Bronchial epithelial cell (primary cell): ENCODE measurements at regions not wholly inside any gene's neighbourhood (a gene's known extent, or its start where the extent isn't known, plus 50 kb on each side); places are given as distances from the start of the nearest gene placed in this dataset.

Source experiments
- DNase-seq: peaks from one replicate; pipeline ENCODE4 v3.0.0-alpha.2; 2010; ENCODE audit warnings: low read depth
- FAIRE-seq: peaks from 2 replicates; lab custom pipeline; 2011; peaks lifted over from hg19 to GRCh38; lab: Jason Lieb, UNC
- H3K27me3 ChIP-seq: 2 replicates; pipeline ENCODE4 v1.5.1; 2011; ENCODE audit warnings: low read length; ENCODE audit not compliant: control insufficient read depth, insufficient read depth
- H3K36me3 ChIP-seq: 2 replicates; pipeline ENCODE4 v1.5.1; 2011; ENCODE audit warnings: low read length; ENCODE audit not compliant: control insufficient read depth, insufficient read depth
- H3K4me3 ChIP-seq: 2 replicates; pipeline ENCODE4 v1.5.1; 2011; ENCODE audit warnings: mild to moderate bottlenecking, low read depth, low read length, control low read depth
- TF ChIP-seq, protein P1 (sequence below): IDR thresholded peaks from 2 replicates; pipeline ENCODE4 v1.5.1; 2011; ENCODE audit warnings: mild to moderate bottlenecking, moderate library complexity, low read length, control low read depth, inconsistent platforms; ENCODE audit not compliant: insufficient read depth, severe bottlenecking

DNA sequence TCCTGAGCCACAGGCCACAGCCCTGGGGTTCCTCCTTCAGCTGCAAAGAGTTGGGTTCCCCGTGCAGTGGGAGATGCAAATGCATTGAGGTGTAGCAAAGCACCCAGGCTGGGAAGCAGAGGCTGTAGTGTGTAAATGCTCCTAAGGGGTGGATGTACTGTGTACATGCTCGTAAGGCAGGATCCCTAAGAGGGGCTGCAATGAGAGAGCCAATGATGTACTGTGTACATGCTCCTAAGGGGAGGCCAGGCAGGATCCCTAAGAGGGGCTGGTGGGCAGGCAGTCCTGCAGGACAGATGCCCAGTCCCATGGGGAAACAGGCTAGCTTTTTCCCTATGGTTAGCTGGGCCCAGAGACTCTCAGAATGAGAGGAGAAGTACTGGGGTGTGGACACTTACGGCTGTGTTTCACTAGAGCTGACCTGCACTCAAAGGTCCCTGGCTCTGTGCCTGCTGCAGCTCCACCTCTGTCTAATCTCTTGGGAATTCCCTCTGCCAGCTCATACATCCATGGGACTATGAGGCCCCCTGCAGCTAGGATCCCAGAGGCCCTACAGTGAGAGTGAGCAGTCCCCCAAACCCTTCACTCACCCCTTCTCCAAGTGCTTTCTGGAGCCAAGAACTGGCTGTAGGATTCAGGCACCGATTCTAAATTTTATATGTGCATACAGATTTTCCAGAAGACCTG, 261.9 kb upstream of the LUZP2 start:
- Histone ChIP-seq H3K4me3 (no peak overlapping the region), H3K36me3 (no peaks in the 10 kb centered on the region), H3K27me3 (no peaks in the 10 kb centered on the region)
- TF ChIP-seq, protein P1, sequence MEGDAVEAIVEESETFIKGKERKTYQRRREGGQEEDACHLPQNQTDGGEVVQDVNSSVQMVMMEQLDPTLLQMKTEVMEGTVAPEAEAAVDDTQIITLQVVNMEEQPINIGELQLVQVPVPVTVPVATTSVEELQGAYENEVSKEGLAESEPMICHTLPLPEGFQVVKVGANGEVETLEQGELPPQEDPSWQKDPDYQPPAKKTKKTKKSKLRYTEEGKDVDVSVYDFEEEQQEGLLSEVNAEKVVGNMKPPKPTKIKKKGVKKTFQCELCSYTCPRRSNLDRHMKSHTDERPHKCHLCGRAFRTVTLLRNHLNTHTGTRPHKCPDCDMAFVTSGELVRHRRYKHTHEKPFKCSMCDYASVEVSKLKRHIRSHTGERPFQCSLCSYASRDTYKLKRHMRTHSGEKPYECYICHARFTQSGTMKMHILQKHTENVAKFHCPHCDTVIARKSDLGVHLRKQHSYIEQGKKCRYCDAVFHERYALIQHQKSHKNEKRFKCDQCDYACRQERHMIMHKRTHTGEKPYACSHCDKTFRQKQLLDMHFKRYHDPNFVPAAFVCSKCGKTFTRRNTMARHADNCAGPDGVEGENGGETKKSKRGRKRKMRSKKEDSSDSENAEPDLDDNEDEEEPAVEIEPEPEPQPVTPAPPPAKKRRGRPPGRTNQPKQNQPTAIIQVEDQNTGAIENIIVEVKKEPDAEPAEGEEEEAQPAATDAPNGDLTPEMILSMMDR: peak; percentile 14
- peak; percentile 27 for DNase-seq
- FAIRE-seq: no peak

DNA sequence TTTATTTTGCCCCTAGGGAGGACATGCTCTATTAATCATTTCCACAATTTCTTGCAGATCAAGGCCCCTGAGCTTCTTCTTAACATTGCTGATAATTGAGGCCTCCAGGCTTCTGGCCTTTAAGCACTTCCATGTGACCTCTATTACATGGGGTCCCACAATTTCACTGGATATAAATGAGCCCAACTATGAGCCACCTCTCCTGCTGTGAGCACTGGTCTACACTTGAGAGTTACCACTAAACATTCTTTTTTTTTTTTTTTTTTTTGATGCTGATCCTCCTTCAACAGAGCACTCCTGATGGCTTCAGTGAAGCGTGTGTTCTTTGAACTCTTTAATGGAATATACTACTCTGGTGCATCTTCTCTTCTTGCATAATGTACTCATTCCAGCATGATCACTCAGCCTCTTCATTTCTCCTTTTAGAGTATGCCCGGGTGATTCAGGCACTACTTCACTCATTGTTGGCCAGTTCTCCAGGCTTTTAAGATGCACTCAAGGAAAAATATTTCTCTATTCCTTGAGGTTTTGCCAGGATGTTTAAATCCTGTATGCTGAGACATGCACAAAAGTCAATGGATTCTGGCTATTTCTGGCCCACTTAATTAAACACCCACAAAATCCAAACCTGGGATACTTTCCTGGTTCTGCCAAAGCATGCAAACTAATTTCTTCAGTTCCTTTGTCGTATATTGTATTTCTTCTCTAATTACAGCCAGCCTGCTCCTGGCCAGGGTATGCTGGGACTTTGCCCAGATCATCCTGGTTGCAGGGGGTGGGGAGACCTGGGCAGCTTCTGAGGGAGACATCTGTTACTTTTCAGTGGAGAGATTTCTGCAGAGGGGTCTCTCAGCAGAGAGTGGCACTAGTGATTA, 257.8 kb upstream of the LUZP2 start:
- Histone ChIP-seq H3K27me3 (no peaks in the 10 kb centered on the region), H3K4me3 (no peak overlapping the region), H3K36me3 (no peaks in the 10 kb centered on the region)
- FAIRE-seq (no peak), DNase-seq (peak; percentile 48)
- TF ChIP-seq, protein P1: no peak

DNA sequence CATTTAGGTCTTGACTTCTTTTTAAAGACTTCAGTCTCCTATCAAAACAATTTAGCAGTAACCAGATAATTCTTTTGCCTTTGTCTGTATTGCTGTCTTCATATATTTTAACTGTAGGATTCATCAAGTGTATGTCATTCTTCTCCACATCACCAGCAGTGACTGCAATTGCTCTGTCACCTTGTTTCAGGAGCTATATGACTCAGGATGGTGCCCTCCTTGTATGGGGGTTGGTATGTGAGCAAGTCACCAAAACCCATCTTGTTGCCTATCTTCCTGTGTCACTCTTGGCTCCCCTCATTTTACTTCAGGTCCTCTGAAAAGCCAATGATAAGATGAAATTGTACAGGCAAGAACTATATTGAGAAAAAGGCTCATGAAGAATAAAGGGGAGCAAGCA, 256.9 kb upstream of the LUZP2 start:
- TF ChIP-seq, protein P1: no peak
- FAIRE-seq (no peak), DNase-seq (no peak)
- no peaks in the 10 kb centered on the region for H3K27me3 ChIP-seq
- no peak overlapping the region for H3K4me3 ChIP-seq
- H3K36me3 ChIP-seq: no peaks in the 10 kb centered on the region

DNA sequence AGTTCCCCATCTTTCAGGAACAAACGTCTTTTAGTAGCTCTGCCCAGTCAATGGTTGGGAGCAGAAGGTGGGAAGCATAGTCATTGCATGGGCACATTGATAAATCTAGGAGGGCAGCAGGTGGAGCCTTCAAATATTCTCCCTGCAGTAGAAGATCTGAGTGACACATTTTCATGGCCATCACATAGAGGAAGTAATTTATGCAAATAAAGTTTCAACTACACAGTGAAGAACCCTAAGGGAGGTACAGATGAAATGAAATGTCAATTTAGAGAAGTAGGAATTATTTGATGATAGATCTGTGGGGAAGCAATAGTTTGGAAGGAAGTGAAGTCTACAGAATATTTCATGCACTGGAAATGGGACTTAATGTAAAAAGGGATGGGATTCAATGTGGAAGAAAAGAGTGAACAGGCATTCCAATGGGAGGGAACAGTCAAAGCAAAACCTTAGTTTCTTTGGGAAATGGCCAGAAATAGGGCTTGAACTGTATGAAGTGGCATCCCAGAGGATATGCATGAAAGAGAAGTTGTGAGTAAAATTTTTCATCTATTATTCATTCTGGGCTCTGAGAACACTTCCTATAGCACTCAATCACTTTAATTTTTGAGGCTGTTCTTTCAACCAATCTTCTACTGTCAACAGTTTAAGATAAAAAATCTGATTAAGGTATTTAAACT, 256.2 kb upstream of the LUZP2 start:
- no peaks in the 10 kb centered on the region for H3K36me3 ChIP-seq
- FAIRE-seq (no peak), DNase-seq (no peak)

DNA sequence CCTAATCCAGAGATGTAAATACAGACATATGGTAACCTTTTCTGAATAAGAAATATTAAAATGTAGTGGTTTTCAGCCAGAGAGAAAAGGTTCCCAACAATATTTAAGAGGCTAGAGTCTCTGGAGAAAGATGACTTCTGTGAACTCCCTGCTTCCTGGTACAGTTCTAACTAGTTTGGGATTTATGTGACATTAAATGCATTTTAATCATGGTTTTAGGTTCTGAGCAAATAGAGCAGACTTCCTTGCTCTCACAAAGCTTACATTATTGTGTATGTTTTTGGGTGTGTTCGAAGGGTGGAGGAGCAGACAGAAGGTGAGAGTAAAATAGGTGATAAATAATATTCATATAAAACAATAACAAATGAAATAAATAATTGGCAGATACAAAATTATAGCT, 250.1 kb upstream of the LUZP2 start:
- TF ChIP-seq, protein P1: no peak
- Histone ChIP-seq H3K4me3 (no peak overlapping the region), H3K36me3 (no peaks in the 10 kb centered on the region), H3K27me3 (no peaks in the 10 kb centered on the region)
- DNase-seq: no peak
- no peak for FAIRE-seq

More for the DNA sequence above, 256.2 kb upstream of the LUZP2 start:
- Histone ChIP-seq H3K27me3 (no peaks in the 10 kb centered on the region), H3K4me3 (no peak overlapping the region)
- TF ChIP-seq, protein P1: no peak
